ENCODE measurements at regions not wholly inside any gene's neighbourhood (a gene's known extent, or its start where the extent isn't known, plus 50 kb on each side); places are given as distances from the start of the nearest gene placed in this dataset.
A peak's percentile ranks its signal among the peaks of the same experiment; 100 is the strongest.

DNA sequence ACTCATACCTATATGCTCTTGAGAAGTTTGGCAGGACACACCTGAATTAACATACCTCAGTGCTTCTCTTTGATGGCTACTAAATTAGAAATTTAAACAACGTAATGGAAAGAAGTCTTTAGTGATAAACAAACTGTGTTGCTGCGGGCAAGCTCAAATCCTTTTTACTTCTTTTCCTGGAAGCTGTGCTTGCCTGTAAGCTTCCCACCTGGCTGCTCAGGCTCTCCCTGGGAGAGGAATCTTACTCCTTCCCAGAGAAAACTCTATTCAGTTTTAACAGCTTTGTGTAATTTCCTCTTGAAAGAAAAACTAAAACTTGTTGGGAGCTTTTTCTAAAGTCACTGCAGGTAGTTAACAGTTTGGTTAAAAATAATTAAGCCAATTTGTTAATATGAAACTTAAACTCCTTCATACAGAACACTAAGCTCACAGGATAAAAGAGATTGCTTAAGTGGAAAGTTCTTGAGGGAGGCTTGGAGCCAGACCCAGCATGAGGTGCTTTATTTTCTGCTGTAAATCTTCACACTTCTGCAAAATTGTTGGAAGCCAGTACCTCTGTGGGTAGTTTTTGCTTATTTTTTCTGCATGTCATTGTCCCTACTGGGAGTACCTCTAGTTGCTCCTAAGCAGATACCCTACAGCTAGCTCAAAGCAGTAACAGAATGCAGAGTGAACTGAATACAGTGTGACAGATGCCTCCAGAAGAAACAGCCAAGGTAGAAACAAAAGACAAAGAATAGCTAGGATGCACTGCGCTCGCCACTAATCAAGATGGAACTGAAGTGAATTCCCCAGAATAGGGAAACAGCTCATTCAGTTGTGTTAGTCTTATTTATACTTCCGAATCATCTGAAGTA lies 1253.0 kb downstream of the PCDH17 start:
- ChIA-PET POLR2A (no interaction called here), CTCF (no interaction called here)
- DNase-seq = no peak
- H3K9me3 ChIP-seq (ENCODE audit: control extremely low read depth in 1 of 5, control insufficient read depth in 4 of 5, insufficient read depth in 2 of 5, low read depth in 1 of 5, low read length in 4 of 5) = no peaks in the 10 kb centered on the region
- WGBS (ENCODE audit: insufficient coverage) = 100% methylated on average over 4 of the region's 5 CpGs
- H3K27me3 ChIP-seq (replicated peaks in 2 of 5; ENCODE audit: control insufficient read depth in 4 of 5, insufficient read depth in 5 of 5, low read length in 4 of 5) = no peaks in the 10 kb centered on the region
- no peaks in the 10 kb centered on the region for H3K4me1 ChIP-seq (ENCODE audit: control extremely low read depth in 1 of 4, control insufficient read depth in 4 of 4, insufficient read depth in 4 of 4, low read length in 3 of 4)
- no peaks in the 10 kb centered on the region for H3K36me3 ChIP-seq (ENCODE audit: control insufficient read depth in 4 of 4, insufficient read depth in 4 of 4, low read length in 3 of 4)
- no peak overlapping the region for H3K4me3 ChIP-seq (ENCODE audit: control insufficient read depth in 1 of 7, extremely low read depth in 1 of 7, insufficient read depth in 4 of 7, low read depth in 2 of 7, low read length in 6 of 7)
- H3K27ac ChIP-seq (ENCODE audit: insufficient read depth in 1 of 2, low read depth in 1 of 2, low read length in 2 of 2, poor library complexity in 1 of 2, severe bottlenecking in 2 of 2) = no peak overlapping the region

DNA sequence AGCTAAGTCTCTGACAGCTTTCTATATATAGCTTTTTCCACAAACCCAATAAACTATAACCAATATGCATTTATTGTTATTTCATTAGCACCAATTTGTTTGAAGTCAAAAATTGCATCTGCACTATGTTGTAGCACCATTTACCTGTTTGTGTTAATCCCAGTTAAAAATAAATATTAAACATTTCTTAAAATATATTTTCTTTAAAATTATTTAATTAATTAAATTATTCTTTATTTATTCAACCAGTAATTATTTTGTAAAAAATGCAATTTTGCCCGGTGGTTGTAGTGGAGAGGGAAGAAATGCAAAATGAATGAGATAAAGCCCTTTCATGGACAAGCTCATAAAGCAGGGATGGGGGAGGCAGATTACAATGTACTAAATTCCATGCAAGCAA lies 1257.9 kb downstream of the PCDH17 start:
- no peak for DNase-seq
- Histone ChIP-seq H3K4me3 (ENCODE audit: control insufficient read depth in 1 of 7, extremely low read depth in 1 of 7, insufficient read depth in 4 of 7, low read depth in 2 of 7, low read length in 6 of 7) (no peak overlapping the region), H3K36me3 (ENCODE audit: control insufficient read depth in 4 of 4, insufficient read depth in 4 of 4, low read length in 3 of 4) (no peaks in the 10 kb centered on the region), H3K4me1 (ENCODE audit: control extremely low read depth in 1 of 4, control insufficient read depth in 4 of 4, insufficient read depth in 4 of 4, low read length in 3 of 4) (no peaks in the 10 kb centered on the region), H3K9me3 (ENCODE audit: control extremely low read depth in 1 of 5, control insufficient read depth in 4 of 5, insufficient read depth in 2 of 5, low read depth in 1 of 5, low read length in 4 of 5) (no peaks in the 10 kb centered on the region), H3K27ac (ENCODE audit: insufficient read depth in 1 of 2, low read depth in 1 of 2, low read length in 2 of 2, poor library complexity in 1 of 2, severe bottlenecking in 2 of 2) (no peak overlapping the region), H3K27me3 (replicated peaks in 2 of 5; ENCODE audit: control insufficient read depth in 4 of 5, insufficient read depth in 5 of 5, low read length in 4 of 5) (no peaks in the 10 kb centered on the region)
- POLR2A ChIA-PET = no interaction called here
- no CpG with 5 or more reads among the region's 1 CpG for WGBS (ENCODE audit: insufficient coverage)
- CTCF ChIA-PET = no interaction called here

DNA sequence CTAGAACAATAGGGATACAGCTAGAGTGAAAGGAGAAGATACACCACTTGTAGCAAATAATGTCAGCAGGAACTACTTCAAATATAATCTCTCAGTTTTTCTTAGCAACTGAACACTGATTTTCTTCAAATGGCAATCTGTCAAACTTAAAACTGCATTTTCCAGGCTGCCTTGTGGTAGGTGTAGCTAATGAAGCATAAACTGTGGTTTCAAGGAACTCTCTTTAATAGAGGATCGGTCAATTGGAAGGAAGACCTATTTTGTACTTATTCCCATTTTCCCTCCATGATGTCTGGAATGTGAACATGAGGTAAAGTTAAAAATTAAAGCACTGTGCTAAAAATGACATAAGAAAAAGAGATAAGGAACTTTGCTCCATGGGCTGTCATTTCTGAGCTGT lies 1261.9 kb downstream of the PCDH17 start:
- ChIA-PET POLR2A (no interaction called here), CTCF (no interaction called here)
- no peak for DNase-seq
- H3K9me3 ChIP-seq (ENCODE audit: control extremely low read depth in 1 of 5, control insufficient read depth in 4 of 5, insufficient read depth in 2 of 5, low read depth in 1 of 5, low read length in 4 of 5) = no peaks in the 10 kb centered on the region
- H3K27me3 ChIP-seq (replicated peaks in 2 of 5; ENCODE audit: control insufficient read depth in 4 of 5, insufficient read depth in 5 of 5, low read length in 4 of 5) = no peaks in the 10 kb centered on the region
- H3K36me3 ChIP-seq (ENCODE audit: control insufficient read depth in 4 of 4, insufficient read depth in 4 of 4, low read length in 3 of 4) = no peaks in the 10 kb centered on the region
- no CpG with 5 or more reads among the region's 1 CpG for WGBS (ENCODE audit: insufficient coverage)
- no peak overlapping the region for H3K4me3 ChIP-seq (ENCODE audit: control insufficient read depth in 1 of 7, extremely low read depth in 1 of 7, insufficient read depth in 4 of 7, low read depth in 2 of 7, low read length in 6 of 7)
- H3K4me1 ChIP-seq (ENCODE audit: control extremely low read depth in 1 of 4, control insufficient read depth in 4 of 4, insufficient read depth in 4 of 4, low read length in 3 of 4) = no peaks in the 10 kb centered on the region
- H3K27ac ChIP-seq (ENCODE audit: insufficient read depth in 1 of 2, low read depth in 1 of 2, low read length in 2 of 2, poor library complexity in 1 of 2, severe bottlenecking in 2 of 2) = no peak overlapping the region

DNA sequence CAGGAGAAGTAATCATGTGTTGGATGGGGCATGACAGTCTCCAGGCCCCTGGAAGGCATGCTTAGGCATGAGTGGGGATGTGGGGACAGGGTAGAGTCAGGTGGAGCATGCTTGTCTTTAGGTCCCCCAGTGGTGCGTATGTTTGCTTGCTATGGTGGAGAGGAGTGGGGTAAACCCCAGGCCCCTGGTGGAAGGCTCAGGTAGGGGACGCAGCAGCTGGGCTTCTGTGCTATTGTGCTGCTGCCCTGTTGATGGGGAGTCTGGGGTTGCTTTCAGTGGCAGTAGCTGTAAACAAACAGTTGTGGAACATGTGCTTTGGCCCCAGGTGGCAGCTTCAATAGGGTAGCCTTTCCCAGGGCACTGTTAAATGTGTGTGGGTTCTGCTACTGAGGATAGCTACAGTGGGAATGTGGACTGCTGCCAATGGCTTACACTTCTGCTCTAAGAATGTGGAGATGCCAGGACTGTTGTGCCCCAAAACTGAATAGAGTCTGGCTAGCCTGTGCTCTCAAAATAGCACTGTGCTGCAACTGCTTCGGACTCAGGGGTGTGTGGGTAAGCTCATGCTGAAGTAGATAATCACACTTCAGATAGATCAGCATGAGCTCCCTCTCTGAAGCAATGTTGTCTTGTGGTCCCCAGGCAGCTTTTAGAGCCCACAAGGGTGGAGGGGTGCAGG lies 1257.3 kb downstream of the DIAPH3 start:
- Histone ChIP-seq H3K9me3 (ENCODE audit: control extremely low read depth in 1 of 5, control insufficient read depth in 4 of 5, insufficient read depth in 2 of 5, low read depth in 1 of 5, low read length in 4 of 5) (peaks cover 0 to 3% (median 0%) of the 10 kb centered on the region in 5 experiments), H3K36me3 (ENCODE audit: control insufficient read depth in 4 of 4, insufficient read depth in 4 of 4, low read length in 3 of 4) (no peaks in the 10 kb centered on the region), H3K27me3 (replicated peaks in 2 of 5; ENCODE audit: control insufficient read depth in 4 of 5, insufficient read depth in 5 of 5, low read length in 4 of 5) (peaks cover 0 to 2% (median 0%) of the 10 kb centered on the region in 5 experiments), H3K4me1 (ENCODE audit: control extremely low read depth in 1 of 4, control insufficient read depth in 4 of 4, insufficient read depth in 4 of 4, low read length in 3 of 4) (no peaks in the 10 kb centered on the region), H3K4me3 (ENCODE audit: control insufficient read depth in 1 of 7, extremely low read depth in 1 of 7, insufficient read depth in 4 of 7, low read depth in 2 of 7, low read length in 6 of 7) (no peak overlapping the region), H3K27ac (ENCODE audit: insufficient read depth in 1 of 2, low read depth in 1 of 2, low read length in 2 of 2, poor library complexity in 1 of 2, severe bottlenecking in 2 of 2) (no peak overlapping the region)
- ChIA-PET CTCF (interaction anchor here (1.4 kb wide), 1 partner anchor 9 kb away, joined by 5 read pairs; no protein-coding TSS in a partner anchor), POLR2A (no interaction called here)
- WGBS (ENCODE audit: insufficient coverage) = 100% methylated on average over 2 of the region's 3 CpGs
- no peak for DNase-seq

DNA sequence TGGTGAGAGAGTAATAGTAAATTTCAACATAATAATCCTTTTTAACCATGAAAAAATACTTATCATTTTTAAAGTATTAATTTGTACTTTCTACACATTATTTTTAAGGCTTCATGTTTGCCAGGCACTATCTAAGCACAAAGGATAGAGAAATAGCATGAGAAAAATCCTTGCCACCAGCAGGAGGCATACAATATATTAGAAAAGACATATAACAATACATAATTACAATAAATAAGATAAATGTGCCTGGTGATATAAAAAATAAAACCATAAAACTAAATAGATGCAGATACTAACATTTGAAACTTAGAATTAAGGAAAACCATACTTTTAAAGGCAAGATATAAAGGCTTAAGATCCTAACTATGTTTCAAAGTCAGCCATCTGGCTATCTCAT lies 1256.4 kb downstream of the DIAPH3 start:
- Histone ChIP-seq H3K4me1 (ENCODE audit: control extremely low read depth in 1 of 4, control insufficient read depth in 4 of 4, insufficient read depth in 4 of 4, low read length in 3 of 4) (no peaks in the 10 kb centered on the region), H3K27ac (ENCODE audit: insufficient read depth in 1 of 2, low read depth in 1 of 2, low read length in 2 of 2, poor library complexity in 1 of 2, severe bottlenecking in 2 of 2) (no peak overlapping the region), H3K27me3 (replicated peaks in 2 of 5; ENCODE audit: control insufficient read depth in 4 of 5, insufficient read depth in 5 of 5, low read length in 4 of 5) (peaks cover 0 to 2% (median 0%) of the 10 kb centered on the region in 5 experiments), H3K9me3 (ENCODE audit: control extremely low read depth in 1 of 5, control insufficient read depth in 4 of 5, insufficient read depth in 2 of 5, low read depth in 1 of 5, low read length in 4 of 5) (no peaks in the 10 kb centered on the region), H3K36me3 (ENCODE audit: control insufficient read depth in 4 of 4, insufficient read depth in 4 of 4, low read length in 3 of 4) (no peaks in the 10 kb centered on the region), H3K4me3 (ENCODE audit: control insufficient read depth in 1 of 7, extremely low read depth in 1 of 7, insufficient read depth in 4 of 7, low read depth in 2 of 7, low read length in 6 of 7) (no peak overlapping the region)
- ChIA-PET POLR2A (no interaction called here), CTCF (interaction anchor here (1.4 kb wide), 1 partner anchor 8 kb away, joined by 5 read pairs; no protein-coding TSS in a partner anchor)
- DNase-seq = no peak

DNA sequence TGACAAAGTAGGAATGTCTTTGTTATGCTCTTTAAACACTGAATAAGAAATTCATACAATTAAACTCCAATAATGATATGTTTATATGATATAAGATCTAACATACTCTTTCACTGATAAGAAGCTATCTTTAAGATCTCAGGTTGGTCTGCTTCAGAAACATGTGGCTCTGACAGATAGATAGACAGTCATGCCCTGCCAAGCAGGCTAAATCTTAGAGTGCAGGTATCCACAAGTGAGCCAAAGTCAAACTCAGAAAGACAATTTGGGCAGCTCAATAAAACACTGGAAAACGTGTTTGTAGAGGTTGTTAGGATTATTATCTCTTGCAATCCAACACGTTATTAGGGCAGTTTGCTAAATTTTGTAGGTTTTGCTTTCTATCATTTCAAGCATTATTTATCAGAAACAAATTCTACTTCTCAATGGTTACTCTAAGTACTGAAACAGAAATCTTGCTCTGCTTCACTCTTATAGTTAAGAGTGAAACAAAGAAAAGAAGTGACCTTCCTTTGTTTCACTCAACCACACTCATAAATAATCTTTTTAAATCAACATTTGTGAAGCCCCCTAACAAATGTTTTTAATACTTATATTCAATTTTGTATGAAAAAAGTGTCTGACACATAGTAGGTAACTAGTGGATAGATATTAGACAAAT lies 1255.6 kb downstream of the DIAPH3 start:
- no peak for DNase-seq
- H3K27ac ChIP-seq (ENCODE audit: insufficient read depth in 1 of 2, low read depth in 1 of 2, low read length in 2 of 2, poor library complexity in 1 of 2, severe bottlenecking in 2 of 2) = no peak overlapping the region
- no peaks in the 10 kb centered on the region for H3K36me3 ChIP-seq (ENCODE audit: control insufficient read depth in 4 of 4, insufficient read depth in 4 of 4, low read length in 3 of 4)
- WGBS (ENCODE audit: insufficient coverage) = no CpG with 5 or more reads among the region's 2 CpGs
- ChIA-PET POLR2A (no interaction called here), CTCF (no interaction called here)
- H3K27me3 ChIP-seq (replicated peaks in 2 of 5; ENCODE audit: control insufficient read depth in 4 of 5, insufficient read depth in 5 of 5, low read length in 4 of 5) = peaks cover 0 to 2% (median 0%) of the 10 kb centered on the region in 5 experiments
- H3K4me3 ChIP-seq (ENCODE audit: control insufficient read depth in 1 of 7, extremely low read depth in 1 of 7, insufficient read depth in 4 of 7, low read depth in 2 of 7, low read length in 6 of 7) = no peak overlapping the region
- H3K9me3 ChIP-seq (ENCODE audit: control extremely low read depth in 1 of 5, control insufficient read depth in 4 of 5, insufficient read depth in 2 of 5, low read depth in 1 of 5, low read length in 4 of 5) = no peaks in the 10 kb centered on the region
- H3K4me1 ChIP-seq (ENCODE audit: control extremely low read depth in 1 of 4, control insufficient read depth in 4 of 4, insufficient read depth in 4 of 4, low read length in 3 of 4) = no peaks in the 10 kb centered on the region

DNA sequence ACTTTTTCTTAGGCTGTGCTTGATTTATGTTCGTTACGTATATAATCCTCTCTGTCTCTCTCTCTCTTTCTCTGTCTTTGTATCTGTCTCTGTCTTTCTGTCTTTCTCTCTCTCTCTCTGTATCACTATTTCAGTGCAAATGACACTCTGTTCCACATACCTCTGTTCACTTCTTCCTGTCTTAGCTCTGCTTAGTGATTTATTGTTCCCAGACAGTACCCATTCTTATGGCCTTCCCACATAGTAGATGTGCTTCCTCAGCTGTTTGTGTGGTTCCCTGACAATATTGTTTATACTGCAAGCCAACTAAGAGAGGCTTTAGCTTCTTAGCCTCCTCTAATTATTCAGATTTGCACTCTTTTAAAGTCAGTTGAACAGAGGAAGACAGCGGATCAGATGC lies 1244.2 kb downstream of the DIAPH3 start:
- DNase-seq = peak in 2 of 3 donors; percentile 11 to 33
- H3K4me3 ChIP-seq (ENCODE audit: control insufficient read depth in 1 of 7, extremely low read depth in 1 of 7, insufficient read depth in 4 of 7, low read depth in 2 of 7, low read length in 6 of 7) = no peak overlapping the region
- no peaks in the 10 kb centered on the region for H3K36me3 ChIP-seq (ENCODE audit: control insufficient read depth in 4 of 4, insufficient read depth in 4 of 4, low read length in 3 of 4)
- CTCF ChIA-PET = no interaction called here
- H3K27ac ChIP-seq (ENCODE audit: insufficient read depth in 1 of 2, low read depth in 1 of 2, low read length in 2 of 2, poor library complexity in 1 of 2, severe bottlenecking in 2 of 2) = no peak overlapping the region
- POLR2A ChIA-PET = no interaction called here
- 95% methylated on average over 2 of the region's 3 CpGs for WGBS (ENCODE audit: insufficient coverage)
- H3K9me3 ChIP-seq (ENCODE audit: control extremely low read depth in 1 of 5, control insufficient read depth in 4 of 5, insufficient read depth in 2 of 5, low read depth in 1 of 5, low read length in 4 of 5) = peaks cover 0 to 2% (median 0%) of the 10 kb centered on the region in 5 experiments
- no peaks in the 10 kb centered on the region for H3K27me3 ChIP-seq (replicated peaks in 2 of 5; ENCODE audit: control insufficient read depth in 4 of 5, insufficient read depth in 5 of 5, low read length in 4 of 5)
- H3K4me1 ChIP-seq (ENCODE audit: control extremely low read depth in 1 of 4, control insufficient read depth in 4 of 4, insufficient read depth in 4 of 4, low read length in 3 of 4) = peaks cover 0 to 2% (median 0%) of the 10 kb centered on the region in 4 experiments
